Lower lobe of right lung (tissue), 2 donors: ENCODE measurements at regions not wholly inside any gene's neighbourhood (a gene's known extent, or its start where the extent isn't known, plus 50 kb on each side); places are given as distances from the start of the nearest gene placed in this dataset.

Source experiments
- ATAC-seq, 2 donors: fragments of 200-7000 bp; cut with Tn5 transposase; one replicate each; pipeline ENCODE4 v1.9.1; 2020 to 2022; ENCODE audit warnings: mild to moderate bottlenecking in 2 of 2, moderate library complexity in 2 of 2
- DNase-seq: peaks from one replicate; pipeline ENCODE4 v3.0.0-alpha.2; 2020
- H3K27ac ChIP-seq: fragments of 200-600 bp; one replicate; pipeline ENCODE4 v1.8.0; 2022
- H3K27me3 ChIP-seq: fragments of 200-600 bp; one replicate; pipeline ENCODE4 v1.8.0; 2022; ENCODE audit warnings: low read depth
- H3K36me3 ChIP-seq: fragments of 200-600 bp; one replicate; pipeline ENCODE4 v1.8.0; 2022; ENCODE audit warnings: mild to moderate bottlenecking
- H3K4me1 ChIP-seq: fragments of 200-600 bp; one replicate; pipeline ENCODE4 v1.8.0; 2022
- H3K4me3 ChIP-seq: fragments of 200-600 bp; one replicate; pipeline ENCODE4 v1.8.0; 2022; ENCODE audit warnings: mild to moderate bottlenecking
- H3K9me3 ChIP-seq: fragments of 200-600 bp; one replicate; pipeline ENCODE4 v1.8.0; 2022
- intact Hi-C: fragments of 100-400 bp; cut with DNase I; formaldehyde crosslinking; loops from one replicate; pipeline ENCODE4 v1.11.0; 2022
- TF ChIP-seq, protein P1 (sequence below): fragments of 200-600 bp; IDR thresholded peaks from one replicate; pipeline ENCODE4 v1.8.0; 2022; ENCODE audit warnings: antibody characterized with exemption, mild to moderate bottlenecking
- donor health status: DM: no; HTN: yes; CAD: no; lungs with severe emphysema.

DNA sequence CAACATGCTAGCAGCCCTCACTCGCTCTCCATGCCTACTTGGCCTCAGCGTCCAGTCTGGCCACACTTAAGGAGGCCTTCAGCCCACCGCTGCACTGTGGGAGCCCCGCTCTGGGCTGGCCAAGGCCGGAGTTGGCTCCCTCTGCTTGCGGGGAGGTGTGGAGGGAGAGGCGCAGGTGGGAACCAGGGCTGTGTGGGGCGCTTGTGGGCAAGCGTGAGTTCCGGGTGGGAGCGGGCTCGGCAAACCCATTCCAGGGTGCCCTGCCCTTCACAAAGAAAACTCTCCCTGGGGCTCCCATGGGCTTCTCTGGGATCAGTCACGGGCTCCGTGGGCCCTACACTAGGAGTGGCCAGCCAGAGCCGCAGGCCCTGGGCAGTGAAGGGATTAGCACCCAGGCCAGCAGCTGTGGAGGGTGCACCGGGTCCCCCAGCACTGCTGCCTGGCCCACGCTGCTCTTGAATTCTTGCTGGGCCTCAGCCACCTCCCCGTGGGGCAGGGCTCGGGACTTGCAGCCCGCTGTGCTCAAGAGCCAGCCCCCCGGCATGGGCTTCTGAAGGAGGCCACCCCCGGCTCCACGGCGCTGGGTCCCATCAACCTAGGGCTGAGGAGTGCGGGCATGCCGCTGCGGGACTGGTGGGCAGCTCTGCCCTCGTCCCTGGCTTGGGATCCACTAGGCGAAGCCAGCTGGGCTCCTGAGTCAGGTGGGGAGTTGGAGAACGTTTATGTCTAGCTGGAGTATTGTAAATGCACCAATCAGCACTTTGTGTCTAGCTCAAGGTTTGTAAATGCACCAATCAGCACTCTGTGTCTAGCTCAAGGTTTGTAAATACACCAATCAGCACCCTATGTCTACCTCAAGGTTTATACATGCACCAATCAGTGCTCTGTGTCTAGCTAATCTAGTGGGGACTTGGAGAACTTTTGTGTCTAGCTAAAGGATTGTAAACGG lies 273.6 kb upstream of the SULF2 start:
- H3K9me3 ChIP-seq, result no peaks in the 10 kb centered on the region
- no peak overlapping the region for H3K27ac ChIP-seq
- no peaks in the 10 kb centered on the region for H3K4me1 ChIP-seq
- no peaks in the 10 kb centered on the region for H3K36me3 ChIP-seq
- ATAC-seq (no peak), DNase-seq (no peak)
- H3K4me3 ChIP-seq, result no peak overlapping the region
- H3K27me3 ChIP-seq, result no peaks in the 10 kb centered on the region
- TF ChIP-seq, protein P1, sequence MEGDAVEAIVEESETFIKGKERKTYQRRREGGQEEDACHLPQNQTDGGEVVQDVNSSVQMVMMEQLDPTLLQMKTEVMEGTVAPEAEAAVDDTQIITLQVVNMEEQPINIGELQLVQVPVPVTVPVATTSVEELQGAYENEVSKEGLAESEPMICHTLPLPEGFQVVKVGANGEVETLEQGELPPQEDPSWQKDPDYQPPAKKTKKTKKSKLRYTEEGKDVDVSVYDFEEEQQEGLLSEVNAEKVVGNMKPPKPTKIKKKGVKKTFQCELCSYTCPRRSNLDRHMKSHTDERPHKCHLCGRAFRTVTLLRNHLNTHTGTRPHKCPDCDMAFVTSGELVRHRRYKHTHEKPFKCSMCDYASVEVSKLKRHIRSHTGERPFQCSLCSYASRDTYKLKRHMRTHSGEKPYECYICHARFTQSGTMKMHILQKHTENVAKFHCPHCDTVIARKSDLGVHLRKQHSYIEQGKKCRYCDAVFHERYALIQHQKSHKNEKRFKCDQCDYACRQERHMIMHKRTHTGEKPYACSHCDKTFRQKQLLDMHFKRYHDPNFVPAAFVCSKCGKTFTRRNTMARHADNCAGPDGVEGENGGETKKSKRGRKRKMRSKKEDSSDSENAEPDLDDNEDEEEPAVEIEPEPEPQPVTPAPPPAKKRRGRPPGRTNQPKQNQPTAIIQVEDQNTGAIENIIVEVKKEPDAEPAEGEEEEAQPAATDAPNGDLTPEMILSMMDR, result no peak
- intact Hi-C loops, result no loop called here

DNA sequence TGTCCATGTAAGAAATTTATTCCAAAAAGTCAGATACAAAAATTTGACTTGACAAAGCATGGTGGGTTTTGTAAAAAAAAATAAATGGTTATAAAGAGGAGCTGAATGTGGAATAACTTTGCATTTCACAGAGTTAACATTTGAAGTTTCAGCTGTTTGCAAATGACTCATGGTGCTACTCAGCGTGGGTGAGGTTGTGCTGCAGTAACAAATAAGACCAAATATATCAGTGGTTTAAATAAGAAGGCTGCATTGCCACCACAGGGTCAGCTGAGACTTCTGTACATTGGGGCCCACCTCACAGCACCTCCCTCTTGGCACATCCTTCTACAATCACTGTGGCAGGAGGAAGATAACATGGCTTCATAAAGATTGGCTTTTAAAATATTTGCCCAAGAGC lies 272.5 kb upstream of the SULF2 start:
- TF ChIP-seq, protein P1, result no peak
- Histone ChIP-seq H3K36me3 (no peaks in the 10 kb centered on the region), H3K27ac (no peak overlapping the region), H3K4me3 (no peak overlapping the region), H3K4me1 (no peaks in the 10 kb centered on the region), H3K9me3 (no peaks in the 10 kb centered on the region), H3K27me3 (no peaks in the 10 kb centered on the region)
- ATAC-seq, result no peak
- no peak for DNase-seq
- intact Hi-C loops, result no loop called here

DNA sequence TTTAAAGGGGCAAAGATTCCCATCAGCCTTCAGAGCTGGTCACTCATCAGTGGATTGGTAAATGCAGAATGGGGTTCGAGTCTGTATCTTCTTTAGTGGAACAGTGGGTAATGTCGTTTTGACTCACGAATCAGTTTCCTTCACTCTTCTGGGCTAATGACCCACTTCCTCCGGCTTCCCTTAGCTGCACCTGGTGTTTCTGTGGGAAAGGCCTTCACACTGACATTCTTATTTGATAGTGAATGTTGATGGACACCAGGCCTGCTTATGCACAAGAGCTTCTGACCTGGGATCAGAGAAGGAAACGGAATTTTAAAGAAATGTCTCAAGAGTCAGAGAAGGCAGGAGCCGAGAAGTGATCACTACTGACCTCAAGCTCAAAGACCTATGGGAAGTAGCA lies 272.0 kb upstream of the SULF2 start:
- H3K27me3 ChIP-seq, result no peaks in the 10 kb centered on the region
- TF ChIP-seq, protein P1, result no peak
- no peak for DNase-seq
- H3K9me3 ChIP-seq, result no peaks in the 10 kb centered on the region
- no peak overlapping the region for H3K27ac ChIP-seq
- H3K4me1 ChIP-seq, result no peaks in the 10 kb centered on the region
- intact Hi-C loops, result no loop called here
- no peaks in the 10 kb centered on the region for H3K36me3 ChIP-seq
- no peak overlapping the region for H3K4me3 ChIP-seq
- ATAC-seq, result no peak

DNA sequence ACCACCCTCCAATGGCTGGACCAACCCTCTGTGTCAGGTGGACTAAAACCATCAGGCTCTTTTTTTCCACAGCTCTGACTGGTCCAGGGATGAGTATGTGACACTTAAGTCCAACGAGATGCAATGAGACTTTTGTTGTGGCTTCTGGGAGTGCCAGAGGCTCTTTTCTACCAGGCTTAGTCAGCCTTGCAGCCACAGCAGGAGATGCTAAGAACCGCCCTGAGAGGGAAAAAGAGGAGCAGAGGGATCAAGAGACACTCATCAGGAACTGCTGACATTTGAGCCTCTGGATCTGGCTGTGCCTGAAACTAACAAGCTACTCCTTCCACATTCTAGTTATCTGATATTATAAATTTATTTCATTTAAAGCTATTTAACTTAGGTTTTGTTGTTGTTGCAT lies 270.9 kb upstream of the SULF2 start:
- Histone ChIP-seq H3K27ac (no peak overlapping the region), H3K9me3 (no peaks in the 10 kb centered on the region), H3K27me3 (no peaks in the 10 kb centered on the region), H3K4me1 (no peaks in the 10 kb centered on the region), H3K4me3 (no peak overlapping the region), H3K36me3 (no peaks in the 10 kb centered on the region)
- DNase-seq, result no peak
- no peak for ATAC-seq
- TF ChIP-seq, protein P1, result no peak
- intact Hi-C loops, result no loop called here

DNA sequence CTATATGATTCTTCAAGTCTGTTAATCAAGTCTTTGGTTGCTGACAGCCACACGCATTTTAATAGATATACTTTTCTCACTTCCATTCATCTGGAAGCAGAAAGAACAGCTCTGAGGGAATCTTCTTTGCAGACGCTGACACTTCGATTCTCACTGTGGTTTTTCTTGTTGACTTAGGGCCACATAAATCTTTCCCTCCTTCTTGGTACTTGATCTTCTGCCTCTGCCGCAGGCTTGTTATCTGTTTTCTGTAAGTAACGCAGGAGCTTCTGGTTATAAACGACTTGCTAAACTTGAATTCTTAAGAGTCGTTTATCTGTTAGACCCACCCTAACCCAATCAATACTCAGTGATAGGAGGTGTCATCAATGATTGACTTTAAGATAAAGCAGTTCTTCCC lies 268.8 kb upstream of the SULF2 start:
- H3K36me3 ChIP-seq, result no peaks in the 10 kb centered on the region
- no peaks in the 10 kb centered on the region for H3K4me1 ChIP-seq
- no peak overlapping the region for H3K4me3 ChIP-seq
- ATAC-seq (no peak), DNase-seq (no peak)
- intact Hi-C loops, result no loop called here
- H3K9me3 ChIP-seq, result no peaks in the 10 kb centered on the region
- no peak overlapping the region for H3K27ac ChIP-seq
- TF ChIP-seq, protein P1, result no peak
- no peaks in the 10 kb centered on the region for H3K27me3 ChIP-seq
